ENCODE measurements at regions not wholly inside any gene's neighbourhood (a gene's known extent, or its start where the extent isn't known, plus 50 kb on each side); places are given as distances from the start of the nearest gene placed in this dataset.
"Not testable (repeated sequence)": the region's sequence is repeated elsewhere in the genome, so short reads cannot be mapped to it uniquely, and the experiment has no call there.

DNA sequence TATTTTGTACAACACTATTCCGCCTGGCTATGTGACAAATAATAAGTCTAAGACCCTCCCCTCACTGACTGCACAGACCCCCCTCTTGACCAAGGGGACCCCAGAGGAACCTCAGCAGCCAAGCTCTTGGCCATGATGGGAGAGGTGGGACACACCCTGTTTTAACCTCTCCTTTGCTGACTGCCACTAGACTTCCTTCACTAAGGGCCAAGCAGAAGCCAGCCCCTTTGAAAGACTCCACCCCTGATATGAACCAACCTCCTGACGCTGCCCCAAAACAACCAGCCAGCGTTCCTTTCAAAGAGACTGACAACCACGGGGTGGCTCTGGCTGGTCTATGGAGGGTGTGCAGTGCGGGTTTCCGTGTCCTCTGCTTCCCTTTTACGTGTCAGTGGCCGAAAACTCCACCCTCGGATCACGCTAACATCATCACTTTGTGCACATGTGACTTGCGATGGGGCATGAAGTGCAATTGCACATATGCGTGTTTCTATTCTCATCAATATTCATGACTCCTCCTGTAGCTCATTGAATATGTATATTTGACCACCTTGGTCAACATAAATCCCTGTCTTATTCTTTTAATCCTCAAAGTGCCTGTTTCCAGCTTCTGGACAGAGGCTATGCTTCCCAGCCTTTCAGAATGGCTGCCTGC, 643.9 kb downstream of the TBC1D22A start:
- no peak for DNase-seq (ENCODE audit: low read depth in 2 of 2)

DNA sequence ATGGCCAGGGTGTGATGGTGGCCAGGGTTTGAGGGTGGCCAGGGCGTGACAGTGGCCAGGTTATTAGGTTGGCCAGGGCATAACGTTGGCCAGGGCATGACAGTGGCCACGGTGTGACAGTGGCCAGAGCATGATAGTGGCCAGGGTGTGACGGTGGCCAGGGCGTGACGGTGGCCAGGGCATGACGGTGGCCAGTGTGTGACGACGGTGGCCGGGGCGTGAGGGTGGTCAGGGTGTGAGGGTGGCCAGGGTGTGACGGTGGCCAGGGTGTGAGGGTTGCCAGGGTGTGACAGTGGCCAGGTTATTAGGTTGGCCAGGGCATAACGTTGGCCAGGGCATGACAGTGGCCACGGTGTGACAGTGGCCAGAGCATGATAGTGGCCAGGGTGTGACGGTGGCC, 642.8 kb downstream of the TBC1D22A start:
- not testable (repeated sequence) for DNase-seq (ENCODE audit: low read depth in 2 of 2)

DNA sequence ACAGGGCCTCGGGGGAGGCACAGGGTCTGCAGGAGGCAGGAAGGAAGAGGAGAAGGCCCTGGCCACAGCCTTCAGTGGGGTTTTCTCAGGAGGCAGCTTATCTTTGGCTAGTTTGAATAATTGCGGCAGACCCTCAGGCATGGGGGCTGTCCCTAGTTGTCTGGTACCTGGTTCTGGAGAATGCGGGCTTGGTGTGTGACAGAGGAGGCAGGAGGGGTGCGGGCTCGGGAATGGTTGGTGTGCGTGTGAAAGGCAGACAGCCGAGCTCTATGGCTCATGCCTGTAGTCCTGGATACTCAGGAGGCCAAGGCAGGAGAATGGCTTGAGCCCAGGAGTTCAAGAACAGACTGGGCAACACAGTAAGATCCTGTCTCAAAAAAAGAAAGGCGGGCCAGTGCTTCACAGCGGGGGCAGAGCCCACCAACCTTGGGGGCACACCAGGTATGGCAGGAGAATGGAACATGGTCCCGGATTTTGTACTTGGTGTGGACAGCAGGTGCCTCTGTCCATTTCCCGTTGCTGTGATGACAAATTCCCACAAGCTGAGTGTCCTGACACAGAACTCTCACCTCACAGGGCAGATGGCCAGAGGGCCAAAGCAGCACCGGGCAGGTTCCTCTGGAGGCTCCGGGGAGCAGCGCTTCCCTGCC, 640.6 kb downstream of the TBC1D22A start:
- DNase-seq (ENCODE audit: low read depth in 2 of 2): no peak

DNA sequence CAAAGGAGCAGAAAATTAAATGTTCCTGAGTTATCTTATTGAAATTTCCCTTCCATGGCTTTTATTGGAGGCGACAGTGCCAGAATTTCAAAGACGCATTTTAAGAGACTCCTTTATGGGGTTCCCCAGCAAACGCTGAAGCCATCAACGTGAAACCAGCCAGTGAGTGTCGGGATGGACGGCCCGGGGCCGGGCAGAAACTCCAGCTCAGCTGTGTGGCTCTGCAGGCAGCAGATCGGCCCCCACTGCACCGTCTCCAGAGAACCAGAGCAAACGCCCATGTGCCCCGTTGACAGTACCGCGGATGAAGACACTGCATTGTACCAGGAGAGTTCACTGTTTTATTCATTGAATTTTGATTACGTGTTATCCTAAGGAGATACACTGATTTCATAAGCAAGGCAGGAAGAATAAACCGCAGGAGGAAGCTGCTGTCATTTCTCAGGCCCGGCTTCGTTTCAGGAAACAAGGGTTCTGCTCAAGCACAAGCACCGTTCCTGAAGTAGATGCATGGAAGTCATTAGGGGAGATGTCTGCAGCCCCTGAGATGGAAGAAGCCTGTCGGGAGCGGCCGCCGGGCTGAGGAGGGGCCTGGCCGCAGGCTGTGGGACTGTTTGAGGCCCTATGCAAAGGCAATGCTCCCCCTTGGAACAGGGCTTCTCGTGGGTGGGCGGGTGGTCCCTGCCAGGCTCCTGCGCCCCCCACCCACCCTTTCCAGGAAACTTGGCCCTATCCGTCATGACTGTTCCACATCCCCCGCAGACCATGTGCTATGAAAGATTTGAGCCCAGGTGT, 639.7 kb downstream of the TBC1D22A start:
- DNase-seq (ENCODE audit: low read depth in 2 of 2): no peak

GRCh38 chr22:47401592-47401898, 639.1 kb downstream of the TBC1D22A start:
- no peak for DNase-seq (ENCODE audit: low read depth in 2 of 2)

DNA sequence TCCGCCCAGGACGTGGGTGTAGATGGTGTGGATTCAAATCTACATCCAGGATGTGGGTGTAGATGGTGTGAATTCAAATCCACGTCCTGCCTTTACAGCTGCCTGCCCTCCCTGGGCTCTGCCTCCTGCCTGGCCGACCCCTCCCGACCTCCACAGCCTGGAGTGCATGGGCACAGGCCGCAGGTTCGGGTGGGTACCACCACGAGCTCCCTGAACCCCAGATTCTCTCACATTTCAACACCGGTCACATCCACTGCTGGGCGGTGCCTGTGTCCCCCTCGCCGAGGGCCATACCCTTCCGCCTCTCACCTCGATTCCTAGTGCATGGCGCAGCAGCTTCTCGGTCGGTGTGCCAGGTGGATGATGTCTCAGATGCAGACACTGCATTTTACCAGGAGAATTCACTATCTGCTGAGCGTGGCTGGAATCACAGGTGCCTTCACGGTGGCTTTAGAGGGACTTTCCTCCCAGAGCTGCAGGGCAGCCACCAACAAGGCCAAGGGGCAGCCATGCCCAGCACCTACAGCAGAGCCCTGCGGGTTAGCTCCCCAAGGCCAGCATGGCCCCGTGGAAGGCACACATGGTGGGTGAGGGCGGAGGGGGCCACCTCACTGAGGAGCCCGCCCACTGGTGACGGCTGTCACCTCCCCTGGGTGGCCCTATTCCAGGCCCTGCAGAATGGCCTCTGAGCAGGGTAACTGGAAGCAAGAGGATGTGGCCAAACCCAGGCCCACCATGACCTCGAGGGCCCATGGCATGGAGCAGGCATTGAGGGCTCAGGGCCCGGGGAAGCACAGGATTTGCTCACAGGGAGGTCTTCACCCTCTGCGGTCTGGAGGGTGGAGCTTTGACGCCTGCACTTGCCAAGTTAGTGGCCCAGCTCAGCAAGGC, 638.5 kb downstream of the TBC1D22A start:
- no peak for DNase-seq (ENCODE audit: low read depth in 2 of 2)

- not testable (repeated sequence) for DNase-seq (ENCODE audit: low read depth in 2 of 2)
Measured at GRCh38 chr22:47400131-47400530, 637.7 kb downstream of the TBC1D22A start.

DNA sequence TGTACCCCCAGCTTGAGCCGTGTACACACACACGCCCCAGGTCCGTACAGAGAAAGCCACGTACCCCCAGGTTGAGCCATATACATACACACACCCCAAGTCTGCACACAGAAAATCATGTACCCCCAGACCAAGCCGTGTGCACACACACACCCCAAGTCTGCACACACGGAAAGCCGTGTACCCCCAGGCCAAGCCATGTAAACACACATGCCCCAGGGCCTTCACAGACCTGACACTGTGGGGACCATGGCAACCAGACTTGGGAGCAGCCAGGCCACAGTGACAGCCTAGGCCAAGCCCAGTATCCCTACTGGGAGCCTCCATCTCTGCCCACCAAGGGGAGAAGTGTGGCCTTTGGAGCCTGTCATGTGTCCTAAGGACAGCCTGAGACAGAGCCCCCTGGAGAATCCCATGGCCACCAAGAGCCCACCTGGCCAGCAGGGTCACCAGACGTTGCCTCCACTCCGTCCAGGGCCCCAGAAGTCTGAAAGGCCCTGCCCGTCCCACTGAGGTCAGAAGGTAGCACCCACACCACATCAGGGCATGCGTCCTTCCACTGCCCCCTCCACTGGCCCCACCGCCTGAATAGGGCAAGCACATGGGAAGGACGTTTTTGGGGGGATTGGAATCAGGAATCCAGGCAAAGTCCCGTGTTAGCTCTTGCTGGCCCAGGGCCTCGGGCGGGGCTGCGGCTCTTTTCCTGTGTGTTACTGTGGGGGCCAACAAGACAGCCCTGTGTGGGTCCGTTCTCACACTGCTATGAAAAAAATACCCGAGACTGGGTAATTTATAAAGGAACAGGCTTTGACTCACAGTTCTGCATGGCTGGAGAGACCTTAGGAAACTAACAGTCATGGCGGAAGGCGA, 636.7 kb downstream of the TBC1D22A start:
- no peak for DNase-seq (ENCODE audit: low read depth in 2 of 2)

- no peak for DNase-seq (ENCODE audit: low read depth in 2 of 2)
Measured at GRCh38 chr22:47398491-47398890, 636.0 kb downstream of the TBC1D22A start.

- DNase-seq (ENCODE audit: low read depth in 2 of 2): no peak
Measured at GRCh38 chr22:47397673-47398072, 635.2 kb downstream of the TBC1D22A start.

DNA sequence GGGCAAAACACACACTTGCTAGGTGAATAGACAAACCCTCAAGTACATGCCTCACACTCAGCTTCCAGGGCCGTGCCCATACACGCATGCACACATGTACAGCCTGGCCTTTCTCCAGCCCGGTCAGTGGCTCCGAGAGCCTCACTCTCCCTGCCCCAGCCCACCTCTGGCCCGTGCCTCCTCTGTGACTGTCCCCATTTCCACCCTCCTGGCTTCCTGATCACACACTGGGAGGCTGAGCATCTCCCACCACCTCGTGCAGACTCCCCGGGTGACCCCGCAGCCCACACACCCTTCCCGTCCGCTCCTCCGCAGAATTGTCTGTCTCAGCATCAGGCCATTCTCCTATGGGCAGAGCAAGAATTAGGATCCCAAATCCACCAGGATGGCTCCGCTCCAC, 634.1 kb downstream of the TBC1D22A start:
- no peak for DNase-seq (ENCODE audit: low read depth in 2 of 2)

DNA sequence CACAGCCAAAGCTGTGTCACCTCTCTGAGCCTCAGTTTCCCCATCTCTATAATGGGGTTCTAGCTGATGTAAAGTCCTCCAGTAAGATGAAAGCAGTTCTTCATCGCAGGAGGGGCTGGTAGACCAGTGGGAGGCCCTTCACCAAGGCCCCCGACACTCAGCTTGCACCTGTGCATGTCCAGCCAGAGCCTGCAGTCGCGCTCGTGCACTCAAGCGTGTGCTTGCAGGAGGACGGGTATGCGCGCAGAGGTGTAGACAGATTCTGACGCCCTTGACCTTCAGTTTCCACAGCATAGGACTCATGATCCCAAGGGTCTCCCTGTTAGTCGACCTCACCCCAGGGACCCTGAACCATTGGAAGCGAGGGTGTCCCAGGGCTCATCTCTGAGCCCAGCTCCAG, 633.7 kb downstream of the TBC1D22A start:
- no peak for DNase-seq (ENCODE audit: low read depth in 2 of 2)

DNA sequence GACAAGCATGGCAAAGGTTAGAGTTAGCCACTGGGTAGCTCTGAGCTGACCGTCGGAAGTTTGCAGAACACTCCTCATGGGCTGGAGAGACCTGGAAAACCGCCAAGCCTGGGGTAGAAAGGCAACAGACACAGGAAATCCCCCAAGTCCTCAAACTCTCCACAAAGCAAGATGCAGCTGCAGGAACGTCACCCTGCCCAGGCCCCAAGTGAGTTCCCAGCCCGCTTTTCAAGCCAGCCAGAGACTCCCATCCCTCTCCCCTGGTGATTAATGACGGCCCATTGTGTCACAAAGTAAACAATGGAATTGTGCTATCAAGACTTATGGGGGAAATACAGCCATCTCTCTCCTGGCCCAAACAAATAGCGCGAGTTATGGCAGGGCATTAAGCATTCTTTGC, 633.0 kb downstream of the TBC1D22A start:
- no peak for DNase-seq (ENCODE audit: low read depth in 2 of 2)

- DNase-seq (ENCODE audit: low read depth in 2 of 2): no peak
Measured at GRCh38 chr22:47394504-47395440, 632.3 kb downstream of the TBC1D22A start.

- DNase-seq (ENCODE audit: low read depth in 2 of 2): no peak
Measured at GRCh38 chr22:47393191-47393590, 630.7 kb downstream of the TBC1D22A start.

DNA sequence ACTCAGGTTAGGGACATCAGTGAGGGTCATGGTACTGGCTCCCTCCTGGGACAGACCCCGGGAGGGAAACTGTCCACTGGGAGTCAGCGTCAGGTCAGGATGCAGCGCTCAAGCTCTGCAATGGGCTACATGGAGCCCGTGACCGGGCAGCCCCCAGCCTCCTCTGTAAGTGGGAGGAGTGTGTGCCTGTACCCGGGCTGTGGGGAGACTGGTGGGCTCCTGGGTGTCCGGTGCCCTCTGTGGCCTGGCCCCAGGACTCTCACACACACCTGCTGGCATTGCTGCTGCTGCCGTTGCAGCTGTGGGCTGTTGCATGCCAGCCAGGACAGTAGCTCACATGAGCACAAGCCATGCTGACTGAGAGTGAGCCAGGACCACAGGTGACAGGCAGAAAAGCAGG, 630.3 kb downstream of the TBC1D22A start:
- no peak for DNase-seq (ENCODE audit: low read depth in 2 of 2)

DNA sequence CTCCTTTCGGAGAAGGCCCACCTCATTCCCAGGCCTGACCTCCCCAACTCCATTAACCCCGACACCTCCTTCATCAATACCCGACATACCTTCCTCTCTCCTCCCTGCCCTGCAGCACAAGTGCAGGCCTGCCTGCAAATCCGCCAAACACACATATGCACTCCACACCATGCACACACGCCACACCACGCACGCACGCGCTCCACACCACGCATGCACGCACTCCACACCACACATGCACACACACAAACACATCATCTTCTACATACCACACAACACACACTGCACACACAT, 629.6 kb downstream of the TBC1D22A start:
- DNase-seq (ENCODE audit: low read depth in 2 of 2): no peak

- DNase-seq (ENCODE audit: low read depth in 2 of 2): no peak
Measured at GRCh38 chr22:47391169-47392053, 629.0 kb downstream of the TBC1D22A start.

Measured in dermis microvascular lymphatic vessel endothelial cell (primary cell).